Chondrocyte (in vitro differentiated cells): ENCODE measurements at regions not wholly inside any gene's neighbourhood (a gene's known extent, or its start where the extent isn't known, plus 50 kb on each side); places are given as distances from the start of the nearest gene placed in this dataset.
A peak's percentile ranks its signal among the peaks of the same experiment; 100 is the strongest.

Experiments
- DNase-seq: peaks from one replicate; pipeline ENCODE4 v3.0.0; 2021; ENCODE audit warnings: mixed read lengths, low spot score
- H3K27ac Mint-ChIP-seq: one replicate; pipeline ENCODE4 v1.8.0; 2021; ENCODE audit warnings: mild to moderate bottlenecking, moderate library complexity, mixed read lengths; ENCODE audit not compliant: unreplicated experiment
- H3K27me3 Mint-ChIP-seq: 2 replicates; pipeline ENCODE4 v1.8.0; 2021; ENCODE audit warnings: low read depth, mixed read lengths
- H3K36me3 Mint-ChIP-seq: 2 replicates; pipeline ENCODE4 v1.8.0; 2021; ENCODE audit warnings: low read depth, mixed read lengths
- H3K4me1 Mint-ChIP-seq: 2 replicates; pipeline ENCODE4 v1.8.0; 2021; ENCODE audit warnings: low read depth, mild to moderate bottlenecking, mixed read lengths
- H3K4me3 Mint-ChIP-seq: one replicate; pipeline ENCODE4 v1.8.0; 2021; ENCODE audit warnings: mild to moderate bottlenecking, moderate library complexity, mixed read lengths; ENCODE audit not compliant: unreplicated experiment
- H3K9me3 Mint-ChIP-seq: 2 replicates; pipeline ENCODE4 v1.8.0; 2021; ENCODE audit warnings: low read depth, mixed read lengths
- CTCF ChIP-seq: fragments of 200-600 bp; sonication (generic); IDR thresholded peaks from 2 replicates; pipeline ENCODE4 v1.5.0; 2021; ENCODE audit warnings: antibody characterized with exemption, mild to moderate bottlenecking, moderate library complexity

DNA sequence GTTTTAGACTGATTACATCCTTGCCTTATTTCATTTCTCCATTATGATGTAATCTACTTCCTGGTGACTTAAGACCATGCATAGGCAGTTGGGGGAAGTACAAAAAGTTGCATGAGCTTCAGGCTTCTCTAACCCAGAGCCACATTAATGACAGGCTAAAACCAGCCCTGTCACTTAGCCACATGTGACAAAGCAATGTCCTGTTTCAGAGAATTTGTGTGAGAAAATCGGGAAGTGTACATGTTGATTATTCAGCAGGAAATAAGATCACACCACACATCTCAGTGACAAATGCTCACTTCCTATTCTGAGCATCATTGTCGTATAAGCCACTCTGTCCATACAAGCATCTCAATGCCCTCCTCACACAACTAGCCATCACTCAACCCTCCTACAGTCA is 98.5 kb upstream of the MAGEB16 start:
- Mint-ChIP-seq H3K27me3 (peaks cover 5% of the 10 kb centered on the region), H3K4me1 (no peaks in the 10 kb centered on the region), H3K36me3 (no peaks in the 10 kb centered on the region), H3K9me3 (no peaks in the 10 kb centered on the region), H3K27ac (no peak overlapping the region), H3K4me3 (no peak overlapping the region)
- TF ChIP-seq CTCF = no peak
- no peak for DNase-seq

- no peak overlapping the region for H3K27ac Mint-ChIP-seq
- no peaks in the 10 kb centered on the region for H3K9me3 Mint-ChIP-seq
- no peak for TF ChIP-seq CTCF
- peaks cover 5% of the 10 kb centered on the region for H3K27me3 Mint-ChIP-seq
- no peaks in the 10 kb centered on the region for H3K36me3 Mint-ChIP-seq
- no peak overlapping the region for H3K4me3 Mint-ChIP-seq
- no peak for DNase-seq
- no peaks in the 10 kb centered on the region for H3K4me1 Mint-ChIP-seq
Measured at GRCh38 chrX:35700121-35700520, 98.0 kb upstream of the MAGEB16 start.

- H3K4me3 Mint-ChIP-seq = no peak overlapping the region
- no peaks in the 10 kb centered on the region for H3K27me3 Mint-ChIP-seq
- H3K9me3 Mint-ChIP-seq = no peaks in the 10 kb centered on the region
- no peak overlapping the region for H3K27ac Mint-ChIP-seq
- no peaks in the 10 kb centered on the region for H3K4me1 Mint-ChIP-seq
- H3K36me3 Mint-ChIP-seq = no peaks in the 10 kb centered on the region
- no peak for DNase-seq
- TF ChIP-seq CTCF = no peak
Measured at GRCh38 chrX:35711281-35711680, 86.9 kb upstream of the MAGEB16 start.

DNA sequence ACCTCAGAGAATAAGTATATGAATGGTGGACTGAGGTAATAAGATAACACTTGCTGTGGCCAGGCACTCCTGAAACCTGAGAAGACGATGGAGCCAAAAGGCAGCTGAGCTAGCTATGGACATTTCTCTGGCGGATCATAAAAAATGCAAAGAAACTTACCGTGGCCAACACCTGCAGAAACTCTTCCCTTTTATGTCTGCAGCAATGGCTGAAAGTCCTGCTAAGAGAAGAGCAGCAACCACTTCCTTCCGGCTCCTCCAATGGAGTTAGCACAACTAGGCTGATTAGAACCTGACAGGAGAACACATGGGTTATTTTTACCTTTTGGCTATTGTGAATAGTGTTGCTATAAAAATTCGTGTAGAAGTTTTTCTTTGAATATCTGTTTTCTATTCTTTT is 76.0 kb upstream of the MAGEB16 start:
- no peak for TF ChIP-seq CTCF
- Mint-ChIP-seq H3K4me3 (no peak overlapping the region), H3K27me3 (peaks cover 2% of the 10 kb centered on the region), H3K36me3 (no peaks in the 10 kb centered on the region), H3K4me1 (no peaks in the 10 kb centered on the region), H3K9me3 (no peaks in the 10 kb centered on the region), H3K27ac (no peak overlapping the region)
- no peak for DNase-seq

DNA sequence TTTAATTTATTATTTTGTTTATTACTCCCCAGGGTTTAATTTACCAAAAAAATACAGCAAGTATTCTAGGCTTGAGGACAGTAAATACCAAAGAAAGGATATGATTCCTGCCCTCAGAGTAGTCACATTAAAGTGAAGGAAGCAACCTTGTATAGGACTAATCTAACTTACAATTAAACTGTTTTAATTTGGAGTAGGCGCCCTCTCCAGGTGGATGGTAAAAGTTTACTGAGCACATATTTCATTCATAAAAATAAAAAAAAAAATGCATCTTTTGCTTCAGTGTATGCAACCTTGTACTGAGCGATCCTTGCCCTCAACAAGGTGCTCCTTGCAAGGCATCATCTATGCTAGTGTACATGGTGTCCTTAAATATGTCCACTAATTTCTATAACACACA is 72.0 kb upstream of the MAGEB16 start:
- H3K4me3 Mint-ChIP-seq = no peak overlapping the region
- no peak overlapping the region for H3K27ac Mint-ChIP-seq
- H3K9me3 Mint-ChIP-seq = peaks cover 2% of the 10 kb centered on the region
- peaks cover 2% of the 10 kb centered on the region for H3K27me3 Mint-ChIP-seq
- H3K4me1 Mint-ChIP-seq = no peaks in the 10 kb centered on the region
- no peak for DNase-seq
- H3K36me3 Mint-ChIP-seq = no peaks in the 10 kb centered on the region
- TF ChIP-seq CTCF = peak; percentile 71
